Colon (tissue), 2 donors: ENCODE measurements at regions not wholly inside any gene's neighbourhood (a gene's known extent, or its start where the extent isn't known, plus 50 kb on each side); places are given as distances from the start of the nearest gene placed in this dataset.
"Not testable (repeated sequence)": the region's sequence is repeated elsewhere in the genome, so short reads cannot be mapped to it uniquely, and the experiment has no call there.

Source experiments
- FAIRE-seq: peaks from 2 replicates; lab custom pipeline; 2012; peaks lifted over from hg19 to GRCh38; lab: Jason Lieb, UNC
- donor health status: control.
- donor health status: control.

GRCh38 chr5:53219174-53219573 is 109.6 kb upstream of the MOCS2 start:
- no peak for FAIRE-seq

- FAIRE-seq, result no peak
Observed at GRCh38 chr5:53219610-53220009, 110.1 kb upstream of the MOCS2 start.

GRCh38 chr5:53233645-53234405 is 124.3 kb upstream of the MOCS2 start:
- no peak for FAIRE-seq

- no peak for FAIRE-seq
Observed at GRCh38 chr5:53236683-53237082, 127.1 kb upstream of the MOCS2 start.

- no peak for FAIRE-seq
Observed at GRCh38 chr5:53237876-53238275, 128.3 kb upstream of the MOCS2 start.

- FAIRE-seq, result no peak
Observed at GRCh38 chr5:53239301-53239990, 129.9 kb upstream of the MOCS2 start.

GRCh38 chr5:53240661-53241060 is 131.1 kb upstream of the MOCS2 start:
- no peak for FAIRE-seq

GRCh38 chr5:53241572-53241971 is 132.0 kb upstream of the MOCS2 start:
- FAIRE-seq, result no peak

- no peak for FAIRE-seq
Observed at GRCh38 chr5:53243403-53243802, 133.8 kb upstream of the MOCS2 start.

- FAIRE-seq, result no peak
Observed at GRCh38 chr5:53246042-53246836, 136.7 kb upstream of the MOCS2 start.

- no peak for FAIRE-seq
Observed at GRCh38 chr5:53249529-53250200, 140.1 kb upstream of the MOCS2 start.

- no peak for FAIRE-seq
Observed at GRCh38 chr5:53250201-53250550, 140.6 kb upstream of the MOCS2 start.

GRCh38 chr5:53253421-53253871 is 143.9 kb upstream of the MOCS2 start:
- FAIRE-seq, result no peak

GRCh38 chr5:53256746-53257145 is 147.2 kb upstream of the MOCS2 start:
- no peak for FAIRE-seq

- FAIRE-seq, result no peak
Observed at GRCh38 chr5:53257806-53258373, 148.3 kb upstream of the MOCS2 start.

- no peak for FAIRE-seq
Observed at GRCh38 chr5:53259176-53259575, 149.6 kb upstream of the MOCS2 start.

- FAIRE-seq, result no peak
Observed at GRCh38 chr5:53260446-53260845, 150.9 kb upstream of the MOCS2 start.

- no peak for FAIRE-seq
Observed at GRCh38 chr5:53261245-53261644, 151.7 kb upstream of the MOCS2 start.

GRCh38 chr5:53262348-53262970 is 152.9 kb upstream of the MOCS2 start:
- no peak for FAIRE-seq

GRCh38 chr5:53263151-53263550 is 153.6 kb upstream of the MOCS2 start:
- no peak for FAIRE-seq

- FAIRE-seq, result no peak
Observed at GRCh38 chr5:53265043-53265442, 155.5 kb upstream of the MOCS2 start.

- FAIRE-seq, result not testable (repeated sequence)
Observed at GRCh38 chr5:53268241-53268640, 158.7 kb upstream of the MOCS2 start.
